PC-3 (cell line): ENCODE measurements at regions not wholly inside any gene's neighbourhood (a gene's known extent, or its start where the extent isn't known, plus 50 kb on each side); places are given as distances from the start of the nearest gene placed in this dataset.

Experiments
- ATAC-seq: fragments of 200-7000 bp; cut with Tn5 transposase; 2 replicates; pipeline ENCODE4 v1.9.1; 2020; ENCODE audit warnings: mild to moderate bottlenecking, moderate library complexity
- BruUV-seq: library from RNA; stranded (reverse); fragments of 400-500 nt; replicated peaks from 2 replicates; lab custom pipeline; 2021; lab: Mats Ljungman, UMichigan
- CTCF ChIA-PET: fragments of 300-600 bp; sonication (Branson Sonifier 250); formaldehyde crosslinking; loops from one replicate; lab custom pipeline; 2022; ENCODE audit warnings: antibody characterized with exemption; lab: Charles Lee
- POLR2A ChIA-PET: fragments of 300-600 bp; sonication (Branson Sonifier 250); formaldehyde crosslinking; loops from one replicate; lab custom pipeline; 2022; ENCODE audit warnings: antibody characterized with exemption; ENCODE audit not compliant: unreplicated experiment; lab: Charles Lee
- DNase-seq: peaks from one replicate; pipeline ENCODE4 v3.0.0-alpha.2; 2015
- H2AFZ ChIP-seq: fragments of 300-600 bp; sonication (generic); 2 replicates; pipeline ENCODE4 v1.6.0; 2016; ENCODE audit warnings: antibody characterized with exemption, low read length
- H3F3A ChIP-seq: fragments of 300-600 bp; sonication (generic); one replicate; pipeline ENCODE4 v1.6.0; 2017; ENCODE audit warnings: antibody characterized with exemption, low read length, control low read depth, mild to moderate bottlenecking; ENCODE audit not compliant: unreplicated experiment
- H3K27ac ChIP-seq: fragments of 300-600 bp; sonication (generic); 2 replicates; pipeline ENCODE4 v1.5.1; 2016; ENCODE audit warnings: mild to moderate bottlenecking, low read length
- H3K27me3 ChIP-seq: fragments of 300-600 bp; sonication (generic); 2 replicates; pipeline ENCODE4 v1.6.1; 2016; ENCODE audit warnings: low read length, mixed read lengths
- H3K36me3 ChIP-seq: fragments of 300-600 bp; sonication (generic); 2 replicates; pipeline ENCODE4 v1.6.1; 2016; ENCODE audit warnings: low read depth, mixed run types, low read length, mixed read lengths
- H3K4me1 ChIP-seq: fragments of 300-600 bp; sonication (generic); 2 replicates; pipeline ENCODE4 v1.5.1; 2016; ENCODE audit warnings: low read length; ENCODE audit not compliant: insufficient read depth
- H3K4me2 ChIP-seq: fragments of 300-600 bp; sonication (generic); 2 replicates; pipeline ENCODE4 v1.6.0; 2016; ENCODE audit warnings: low read length
- H3K4me3 ChIP-seq: fragments of 300-600 bp; sonication (generic); 2 replicates; pipeline ENCODE4 v1.5.1; 2016; ENCODE audit warnings: mild to moderate bottlenecking, low read length, mixed read lengths
- H3K79me2 ChIP-seq: fragments of 300-600 bp; sonication (generic); 2 replicates; pipeline ENCODE4 v1.6.1; 2017; ENCODE audit warnings: low read length, mixed read lengths
- H3K9ac ChIP-seq: fragments of 300-600 bp; sonication (generic); 2 replicates; pipeline ENCODE4 v1.6.0; 2016; ENCODE audit warnings: mild to moderate bottlenecking, low read length
- H3K9me2 ChIP-seq: fragments of 300-600 bp; sonication (generic); replicated peaks from 2 replicates; pipeline ENCODE4 v1.6.1; 2016; ENCODE audit warnings: mixed run types, low read length, mixed read lengths
- H3K9me3 ChIP-seq: fragments of 300-600 bp; sonication (generic); 2 replicates; pipeline ENCODE4 v1.6.1; 2016; ENCODE audit warnings: low read length, mixed read lengths
- H4K20me1 ChIP-seq: fragments of 300-600 bp; sonication (generic); 2 replicates; pipeline ENCODE4 v1.6.1; 2016; ENCODE audit warnings: low read length, mixed read lengths
- CTCF ChIP-seq: fragments of 300-600 bp; sonication (generic); conservative IDR thresholded peaks from 2 replicates; pipeline ENCODE4 v1.5.1; 2017; ENCODE audit warnings: antibody characterized with exemption, low read depth, mild to moderate bottlenecking, low read length
- EZH2 ChIP-seq: fragments of 300-600 bp; sonication (generic); IDR thresholded peaks from one replicate; pipeline ENCODE4 v1.6.1; 2017; ENCODE audit warnings: antibody characterized with exemption, mild to moderate bottlenecking, low read length; ENCODE audit not compliant: unreplicated experiment
- EZH2phosphoT487 ChIP-seq: fragments of 300-600 bp; sonication (generic); IDR thresholded peaks from 2 replicates; pipeline ENCODE4 v1.6.1; 2018; ENCODE audit warnings: mild to moderate bottlenecking, antibody characterized with exemption, low read length, borderline replicate concordance
- intact Hi-C: fragments of 100-400 bp; cut with micrococcal nuclease; formaldehyde crosslinking; loops from 2 replicates; pipeline ENCODE4 v1.9.0; 2023

GRCh38 chr6:7048894-7049293 lies 58.9 kb upstream of the RREB1 start:
- ATAC-seq (no peak), DNase-seq (no peak)
- ChIA-PET POLR2A (interaction anchor here (0.7 kb wide), 1 partner anchor 64 kb away, joined by 7 read pairs; no protein-coding TSS in a partner anchor), CTCF (no interaction called here)
- Histone ChIP-seq H3K9me3 (no peaks in the 10 kb centered on the region), H3K27me3 (no peaks in the 10 kb centered on the region), H3K27ac (no peak overlapping the region), H3K4me2 (no peak overlapping the region), H4K20me1 (no peaks in the 10 kb centered on the region), H3K9me2 (no peaks in the 10 kb centered on the region), H2AFZ (no peak overlapping the region), H3K36me3 (no peaks in the 10 kb centered on the region), H3K9ac (no peak overlapping the region), H3K4me3 (no peak overlapping the region), H3F3A (peaks cover 7% of the 10 kb centered on the region), H3K4me1 (peaks cover 50% of the 10 kb centered on the region), H3K79me2 (no peaks in the 10 kb centered on the region)
- BruUV-seq = no TSS peak
- no peak for TF ChIP-seq CTCF
- TF ChIP-seq EZH2phosphoT487 = no peak
- no peak for TF ChIP-seq EZH2
- intact Hi-C loops = loop anchor here (5.0 kb wide), 1 partner anchor 192 kb away; no protein-coding TSS in a partner anchor

- H3K9ac ChIP-seq = peak overlapping the region; percentile 74
- H2AFZ ChIP-seq = peak overlapping the region; percentile 30; the same call in 1 of the 2 replicates
- TF ChIP-seq EZH2phosphoT487 (no peak), EZH2 (no peak), CTCF (no peak)
- no peaks in the 10 kb centered on the region for H4K20me1 ChIP-seq
- ChIA-PET POLR2A (no interaction called here), CTCF (no interaction called here)
- H3K36me3 ChIP-seq = no peaks in the 10 kb centered on the region
- no peak for ATAC-seq
- H3F3A ChIP-seq = peaks cover 7% of the 10 kb centered on the region
- H3K79me2 ChIP-seq = no peaks in the 10 kb centered on the region
- peak overlapping the region; percentile 96 for H3K27ac ChIP-seq
- no peaks in the 10 kb centered on the region for H3K9me2 ChIP-seq
- H3K27me3 ChIP-seq = no peaks in the 10 kb centered on the region
- H3K9me3 ChIP-seq = no peaks in the 10 kb centered on the region
- intact Hi-C loops = loop anchor here (2.0 to 10.0 kb wide), 4 partner anchors 59 to 355 kb away; no protein-coding TSS in a partner anchor
- peak overlapping the region; percentile 99 for H3K4me2 ChIP-seq
- H3K4me3 ChIP-seq = peak overlapping the region; percentile 58
- BruUV-seq = no TSS peak
- H3K4me1 ChIP-seq = peaks cover 50% of the 10 kb centered on the region
- peak; percentile 26 for DNase-seq
These were observed 57.8 kb upstream of the RREB1 start for GRCh38 chr6:7050004-7050403.
